DMS153 (cell line): ENCODE measurements at regions not wholly inside any gene's neighbourhood (a gene's known extent, or its start where the extent isn't known, plus 50 kb on each side); places are given as distances from the start of the nearest gene placed in this dataset.
"Not testable (repeated sequence)": the region's sequence is repeated elsewhere in the genome, so short reads cannot be mapped to it uniquely, and the experiment has no call there.

Experiments
- DNase-seq: peaks from one replicate; lab custom pipeline; 2025; lab: John Stamatoyannopoulos, UW

- DNase-seq: no peak
Measured at GRCh38 chr10:108005627-108006026, 841.1 kb upstream of the SORCS1 start.

DNA sequence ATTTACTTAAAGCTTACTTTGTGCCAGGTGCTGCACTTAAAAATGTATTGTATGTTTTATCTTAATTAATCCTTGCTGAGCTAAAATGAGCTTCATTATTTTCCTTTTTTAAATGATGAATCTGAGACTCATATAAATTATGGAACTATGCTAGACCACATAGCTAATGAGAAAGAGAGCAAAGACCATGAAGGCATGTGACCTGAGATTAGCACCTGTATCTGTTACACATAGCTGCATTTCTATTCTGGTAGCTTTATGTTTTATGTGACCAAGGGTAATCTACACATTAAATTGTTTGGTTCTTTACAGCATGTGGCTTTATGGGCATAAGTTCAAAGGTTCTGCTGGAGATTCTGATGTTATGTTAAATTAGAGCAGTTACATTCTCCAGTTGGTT is 839.1 kb upstream of the SORCS1 start:
- DNase-seq: no peak

DNA sequence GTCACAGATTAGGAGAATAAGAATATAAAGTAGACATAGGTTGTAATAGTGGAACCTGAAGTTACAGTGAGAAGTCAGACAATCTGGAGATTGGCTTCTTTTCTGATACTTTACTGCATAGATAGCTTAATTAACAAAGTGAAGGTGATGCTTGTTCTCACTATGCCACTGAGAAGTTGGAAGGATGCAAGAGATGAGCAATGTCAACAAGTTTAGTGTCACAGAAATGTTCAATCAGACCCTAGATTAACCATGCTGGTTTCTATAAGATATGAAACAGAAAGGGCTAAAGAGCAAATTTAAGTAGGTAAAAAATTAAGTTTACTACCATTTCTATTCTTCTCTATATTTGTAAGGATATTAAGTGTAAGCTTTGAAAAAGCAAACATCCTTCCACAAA is 838.6 kb upstream of the SORCS1 start:
- DNase-seq: no peak

DNA sequence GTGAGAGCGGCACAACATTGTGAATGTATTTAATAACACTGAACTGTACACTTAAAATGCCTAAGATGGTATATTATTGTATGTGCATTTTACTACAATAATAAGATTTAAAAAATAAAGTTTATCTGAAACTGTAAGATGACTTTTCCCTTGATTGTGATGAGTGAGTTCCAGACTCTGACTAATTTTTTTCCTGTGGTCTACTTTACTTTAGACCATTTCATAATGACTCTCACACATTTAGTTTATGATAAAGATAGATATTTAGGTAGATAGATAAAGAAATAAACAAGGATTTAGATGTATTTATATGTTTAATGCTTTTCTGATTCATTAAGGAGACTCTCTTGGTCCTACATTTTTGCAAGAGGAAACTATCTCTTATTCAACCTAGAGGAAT is 835.9 kb upstream of the SORCS1 start:
- DNase-seq: no peak

- no peak for DNase-seq
Measured at GRCh38 chr10:107994621-107995270, 830.2 kb upstream of the SORCS1 start.

- DNase-seq: no peak
Measured at GRCh38 chr10:107986571-107986970, 822.1 kb upstream of the SORCS1 start.

GRCh38 chr10:107984581-107984980 is 820.1 kb upstream of the SORCS1 start:
- DNase-seq: no peak

DNA sequence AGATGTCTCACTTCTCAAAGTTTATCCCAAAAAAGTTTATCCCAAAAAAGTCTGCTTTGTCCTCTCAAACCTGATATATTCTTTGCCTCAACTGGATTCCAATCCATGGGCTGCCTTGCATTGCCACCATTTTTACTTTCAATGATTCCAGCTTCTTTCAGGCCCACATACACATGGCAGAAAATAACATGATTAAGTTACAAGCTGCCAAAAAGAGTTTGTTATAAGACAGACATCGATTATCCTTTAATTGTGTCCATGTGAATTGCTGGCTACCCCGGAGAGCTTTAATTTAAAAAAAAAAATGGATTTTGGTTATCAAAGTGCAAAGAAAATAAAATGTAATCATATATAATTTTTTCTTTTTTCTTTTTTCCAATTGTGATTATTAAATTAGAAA is 819.6 kb upstream of the SORCS1 start:
- DNase-seq: no peak

DNA sequence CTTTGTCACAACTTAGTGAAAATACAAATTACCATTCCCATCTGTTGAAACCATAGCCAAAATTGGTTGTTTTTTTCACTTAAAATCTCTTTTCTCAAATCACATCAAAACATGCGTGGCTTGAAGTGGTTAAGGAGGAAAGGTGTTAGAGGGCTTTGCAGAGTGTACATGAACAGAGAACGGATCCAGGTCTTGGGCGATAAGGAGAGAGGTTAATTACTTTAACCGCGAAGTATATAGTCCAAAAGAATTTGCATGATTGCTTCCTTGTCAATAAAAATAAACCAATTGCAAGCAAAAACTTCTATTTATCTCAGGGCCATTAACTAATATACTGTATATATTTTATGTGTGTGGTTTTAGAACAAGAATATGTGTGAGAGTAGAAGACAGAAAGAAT is 813.9 kb upstream of the SORCS1 start:
- no peak for DNase-seq

DNA sequence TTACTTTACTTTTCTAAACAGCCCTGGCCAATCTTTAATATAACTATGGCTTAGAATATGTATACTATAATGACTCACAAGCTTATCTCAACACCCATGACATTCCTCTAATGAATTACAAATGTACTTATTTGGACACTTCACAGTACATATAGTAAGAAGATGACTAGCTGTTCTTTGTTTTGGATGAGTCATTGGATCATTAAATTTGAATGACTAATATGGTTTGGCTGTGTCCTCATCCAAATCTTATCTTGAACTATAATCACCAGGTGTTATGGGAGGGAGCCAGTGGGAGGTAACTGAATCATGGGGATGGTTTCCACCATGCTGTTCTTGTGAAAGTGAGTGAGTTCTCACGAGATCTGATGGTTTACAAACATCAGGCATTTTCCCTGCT is 807.5 kb upstream of the SORCS1 start:
- no peak for DNase-seq

DNA sequence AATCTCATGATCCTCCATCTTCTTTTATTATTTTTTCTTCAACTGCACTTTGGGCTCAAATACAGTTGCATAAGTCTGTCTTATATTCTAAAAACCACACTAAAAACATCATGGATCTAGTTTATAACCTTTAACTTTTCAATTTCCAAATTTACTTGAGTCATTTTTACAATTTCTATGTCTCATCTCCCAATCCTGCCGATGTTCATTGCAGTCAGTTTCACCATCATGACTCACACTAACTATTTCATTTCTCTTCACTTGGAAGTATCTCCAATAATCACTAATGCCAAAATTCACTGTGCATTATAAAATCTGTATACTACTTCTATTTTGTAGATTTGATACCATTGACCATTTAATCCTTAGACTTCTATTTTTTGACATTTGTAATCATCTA is 806.9 kb upstream of the SORCS1 start:
- DNase-seq: no peak

DNA sequence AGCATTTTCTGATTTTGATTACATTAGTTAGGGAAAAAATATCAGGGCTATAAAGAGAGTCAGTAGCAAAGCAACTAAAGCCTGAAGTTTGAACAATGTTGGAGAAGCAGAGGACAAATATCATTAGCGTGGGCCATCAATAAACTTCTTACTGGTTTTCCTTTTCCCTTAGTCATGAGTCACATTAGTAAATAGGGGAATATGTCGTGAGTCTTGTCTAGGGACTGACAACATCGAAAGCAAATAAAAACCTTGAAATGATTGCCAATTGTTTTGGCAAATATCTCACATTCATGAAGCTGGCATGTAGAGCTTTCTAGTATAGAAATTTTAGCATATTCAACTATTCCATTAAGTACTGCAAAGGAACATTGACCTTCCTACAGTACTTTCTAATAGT is 806.0 kb upstream of the SORCS1 start:
- DNase-seq: no peak

- no peak for DNase-seq
Measured at GRCh38 chr10:107969936-107970335, 805.4 kb upstream of the SORCS1 start.

- DNase-seq: no peak
Measured at GRCh38 chr10:107966826-107967225, 802.3 kb upstream of the SORCS1 start.

DNA sequence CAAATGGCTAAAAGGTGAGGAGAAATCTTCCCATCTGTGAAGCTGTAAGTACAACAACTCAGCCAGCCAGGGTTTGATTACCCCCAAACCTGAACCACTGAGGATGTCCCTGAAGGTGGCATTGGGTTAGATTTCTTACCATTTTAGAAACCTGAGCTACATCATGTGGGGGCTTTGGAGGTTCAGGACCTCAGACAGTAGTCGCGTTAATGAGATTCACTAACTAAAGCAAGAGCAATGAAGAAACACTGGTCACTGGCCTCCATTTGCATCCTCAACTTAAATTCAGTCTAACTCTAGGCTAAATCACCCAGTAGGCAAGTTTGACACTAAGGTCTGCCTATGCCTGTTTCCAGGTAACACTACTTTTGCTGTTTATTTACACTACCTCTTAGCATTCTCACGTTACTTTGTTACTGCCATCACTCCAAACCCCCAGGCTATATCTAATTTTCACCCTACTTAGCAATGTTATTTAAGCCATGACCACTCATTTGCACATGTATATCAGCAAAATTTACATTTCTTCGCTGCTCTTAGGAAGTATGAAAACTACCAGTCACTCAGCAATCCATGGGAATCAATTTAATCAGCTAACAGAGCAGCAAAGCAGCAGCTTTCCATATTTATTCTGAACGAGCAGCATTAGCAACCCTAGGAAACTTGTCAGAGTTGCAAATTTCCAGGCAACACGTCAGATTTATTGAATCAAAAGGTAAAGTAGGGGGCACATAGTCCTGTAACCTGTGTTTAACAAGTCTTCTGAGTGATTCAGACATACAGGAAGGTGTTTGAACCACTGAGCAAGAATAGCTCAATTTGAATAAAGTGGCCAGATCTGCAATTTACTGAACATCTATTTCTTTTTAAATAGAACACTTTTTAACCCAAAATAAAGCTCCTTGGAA is 788.4 kb upstream of the SORCS1 start:
- no peak for DNase-seq

- not testable (repeated sequence) for DNase-seq
Measured at GRCh38 chr10:107950411-107951062, 786.0 kb upstream of the SORCS1 start.

- DNase-seq: no peak
Measured at GRCh38 chr10:107942826-107943225, 778.3 kb upstream of the SORCS1 start.

DNA sequence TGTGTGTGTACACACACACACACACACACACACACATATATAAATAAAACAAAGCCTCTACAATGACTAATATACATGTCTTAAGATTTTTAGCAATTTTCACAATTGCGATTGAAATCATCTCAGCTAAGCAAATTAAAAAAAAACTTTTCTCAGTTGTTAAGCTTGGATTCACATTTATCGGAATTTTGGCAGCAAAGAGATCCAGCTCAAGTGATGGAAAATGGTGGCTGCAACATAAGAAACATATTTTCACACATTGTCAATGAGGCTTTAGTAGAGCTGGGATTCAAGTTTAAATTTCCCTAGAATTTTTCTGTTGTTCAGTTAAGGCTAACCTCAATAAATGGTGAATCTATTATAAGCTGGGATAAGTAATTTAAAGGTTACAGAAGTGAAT is 768.6 kb upstream of the SORCS1 start:
- DNase-seq: no peak

DNA sequence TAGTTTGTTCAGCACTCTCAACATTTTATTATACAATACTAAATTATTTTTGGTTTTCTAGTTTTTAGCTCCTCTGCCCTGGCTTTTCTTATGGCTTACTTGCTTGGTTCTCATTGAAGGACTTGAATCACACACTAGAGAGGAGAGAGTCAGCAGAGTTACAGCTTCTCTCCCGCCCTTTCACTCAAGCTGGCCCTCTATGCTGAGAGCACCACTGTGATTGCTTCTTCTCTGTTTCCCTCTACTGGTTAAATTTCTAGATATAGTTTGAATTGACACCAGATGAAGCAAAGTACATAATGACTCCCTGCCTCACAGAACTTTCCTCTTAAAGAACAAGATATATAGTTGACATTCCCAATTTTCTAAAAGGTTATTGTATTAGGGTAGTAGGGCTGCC is 767.3 kb upstream of the SORCS1 start:
- no peak for DNase-seq

GRCh38 chr10:107930037-107930436 is 765.5 kb upstream of the SORCS1 start:
- DNase-seq: no peak

DNA sequence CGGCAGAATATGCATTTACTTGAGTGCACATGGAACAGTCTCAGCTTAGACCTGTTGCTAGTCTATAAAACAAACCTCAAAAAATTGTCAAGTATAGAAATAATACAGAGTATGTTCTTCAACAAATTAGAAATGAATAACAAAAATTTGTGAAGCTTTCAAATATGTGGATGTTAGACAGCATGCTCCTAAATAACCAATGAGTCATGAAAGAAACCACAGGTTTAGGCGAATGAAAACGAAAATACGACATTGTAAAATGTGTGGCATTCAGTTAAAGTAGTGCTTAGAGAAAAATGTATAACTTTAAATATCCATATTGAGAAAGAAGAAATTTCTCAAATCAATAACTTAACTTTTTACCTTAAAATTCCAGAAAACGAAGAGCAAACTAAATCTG is 760.0 kb upstream of the SORCS1 start:
- DNase-seq: no peak

GRCh38 chr10:107919626-107920235 is 755.2 kb upstream of the SORCS1 start:
- DNase-seq: no peak

GRCh38 chr10:107918171-107918570 is 753.7 kb upstream of the SORCS1 start:
- no peak for DNase-seq
